HS-27A (cell line): ENCODE measurements at regions not wholly inside any gene's neighbourhood (a gene's known extent, or its start where the extent isn't known, plus 50 kb on each side); places are given as distances from the start of the nearest gene placed in this dataset.
"Not testable (repeated sequence)": the region's sequence is repeated elsewhere in the genome, so short reads cannot be mapped to it uniquely, and the experiment has no call there.

Experiments
- DNase-seq: peaks from one replicate; pipeline ENCODE4 v3.0.0-alpha.2; 2012; ENCODE audit warnings: low read depth, missing footprints

DNA sequence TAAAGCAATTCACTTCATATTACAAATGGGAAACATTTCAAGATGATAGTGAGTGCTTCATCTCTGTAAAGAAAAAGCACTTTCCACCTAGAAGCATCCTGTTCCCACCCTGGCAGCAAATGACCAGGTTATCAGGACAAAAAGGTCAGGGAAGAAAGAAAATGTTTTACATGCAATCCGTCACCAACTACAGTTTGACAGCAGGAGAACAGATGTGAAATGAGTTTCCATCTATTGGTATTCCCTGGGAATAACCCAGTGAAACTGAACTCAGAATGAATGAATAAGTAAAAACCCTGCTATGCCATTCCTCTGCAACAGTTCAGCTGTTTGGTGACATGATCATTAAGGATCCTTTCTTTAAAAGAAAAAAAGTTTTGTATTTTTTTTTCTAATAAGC is 67.6 kb downstream of the HTR1A start:
- DNase-seq = no peak

- DNase-seq = no peak
Measured at GRCh38 chr5:63878788-63879187, 83.5 kb downstream of the HTR1A start.

- no peak for DNase-seq
Measured at GRCh38 chr5:63877961-63878360, 84.3 kb downstream of the HTR1A start.

DNA sequence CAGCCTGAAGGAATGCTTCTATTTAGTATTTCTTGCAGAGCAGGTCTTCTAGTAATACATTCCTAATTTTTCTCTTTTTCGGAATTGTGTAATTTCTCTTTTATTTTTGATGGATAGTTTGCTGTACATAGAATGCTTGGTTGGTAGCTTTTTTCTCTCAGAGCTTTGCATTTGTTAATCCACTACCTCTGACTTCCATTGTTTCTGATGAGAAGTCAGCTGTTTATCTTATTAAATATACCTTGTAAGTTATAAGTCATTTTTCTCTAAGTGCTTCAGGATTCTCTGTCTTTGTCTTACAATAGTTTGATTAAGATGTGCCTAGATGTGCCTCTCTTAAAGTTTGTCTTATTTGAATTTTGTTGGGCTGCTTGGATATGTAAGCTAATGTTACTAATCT is 101.9 kb downstream of the HTR1A start:
- no peak for DNase-seq

- no peak for DNase-seq
Measured at GRCh38 chr5:63854076-63854475, 108.2 kb downstream of the HTR1A start.

DNA sequence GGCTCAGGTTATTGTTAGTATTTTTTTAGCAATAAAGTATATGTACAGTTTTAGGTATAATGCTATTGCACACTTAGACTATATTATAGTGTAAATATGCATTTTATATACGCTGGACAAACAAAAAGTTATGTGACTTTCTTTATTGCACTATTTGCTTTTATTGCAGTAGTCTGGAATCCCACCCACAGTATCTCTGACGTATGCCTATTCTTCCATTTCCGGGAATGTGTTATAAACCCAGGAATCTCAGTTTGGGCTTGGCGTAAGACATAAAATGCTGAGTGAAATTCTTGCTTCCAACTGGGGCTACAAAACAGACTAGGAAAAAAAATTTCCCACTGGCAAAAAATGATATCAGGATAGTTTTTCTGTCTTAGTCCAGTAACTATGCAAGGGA is 119.1 kb downstream of the HTR1A start:
- DNase-seq = no peak

GRCh38 chr5:63837437-63837836 is 124.8 kb downstream of the HTR1A start:
- no peak for DNase-seq

- no peak for DNase-seq
Measured at GRCh38 chr5:63831381-63831780, 130.9 kb downstream of the HTR1A start.

DNA sequence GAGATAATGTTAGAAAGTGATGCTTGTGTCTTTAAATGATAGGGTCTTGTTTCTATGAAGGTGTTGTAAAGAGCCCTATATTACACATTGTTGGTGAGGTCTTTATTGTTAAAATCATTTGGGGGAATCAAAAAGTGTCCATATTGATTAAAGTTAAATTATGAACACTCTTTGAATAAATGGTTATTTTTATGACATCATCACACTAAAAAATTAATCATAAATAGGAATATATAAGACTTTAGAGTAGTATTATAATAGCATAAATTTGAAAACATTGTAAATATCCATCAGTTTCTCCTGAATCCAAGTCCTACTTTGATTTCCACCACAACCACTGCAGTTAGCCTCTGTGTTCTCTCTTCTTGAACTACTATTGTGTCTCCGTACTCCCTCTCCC is 136.3 kb downstream of the HTR1A start:
- DNase-seq = no peak

GRCh38 chr5:63823583-63823982 is 138.7 kb downstream of the HTR1A start:
- no peak for DNase-seq

DNA sequence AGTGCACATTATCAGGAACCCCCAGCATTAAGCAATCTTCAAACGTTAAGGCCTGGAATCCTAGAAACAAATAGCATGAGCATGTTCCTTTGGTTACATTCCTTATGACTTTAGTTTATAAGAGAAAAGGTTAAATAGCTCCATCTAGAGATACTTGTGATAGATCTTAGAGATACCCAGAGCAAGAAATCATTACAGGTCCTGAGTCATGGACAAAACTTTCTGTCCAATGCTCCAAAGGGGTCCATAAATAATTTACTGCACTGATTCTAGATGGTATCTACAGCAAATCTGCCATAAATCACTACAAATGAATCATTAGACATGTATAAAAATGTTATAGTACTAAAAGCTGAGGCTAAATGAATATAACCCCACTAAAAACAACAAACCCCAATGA is 139.6 kb downstream of the HTR1A start:
- DNase-seq = no peak

DNA sequence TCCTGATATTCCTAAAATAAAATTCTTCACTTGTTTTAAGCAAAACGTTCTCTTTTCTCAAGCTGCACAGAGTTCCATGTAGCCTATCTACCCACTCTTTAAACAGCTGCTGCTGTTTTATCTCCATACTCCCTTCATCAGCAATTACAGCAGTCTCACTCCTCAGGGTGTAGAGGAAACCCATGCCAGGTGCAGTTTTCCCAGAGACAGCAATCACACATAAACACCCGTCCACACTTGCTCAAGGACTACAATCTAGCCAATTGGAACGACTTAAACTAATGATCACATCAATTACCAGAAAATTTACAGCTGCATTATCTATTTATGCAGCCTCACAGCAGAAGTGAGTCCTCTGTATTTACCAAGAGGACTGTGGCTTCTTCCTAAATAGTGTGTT is 141.7 kb downstream of the HTR1A start:
- no peak for DNase-seq

DNA sequence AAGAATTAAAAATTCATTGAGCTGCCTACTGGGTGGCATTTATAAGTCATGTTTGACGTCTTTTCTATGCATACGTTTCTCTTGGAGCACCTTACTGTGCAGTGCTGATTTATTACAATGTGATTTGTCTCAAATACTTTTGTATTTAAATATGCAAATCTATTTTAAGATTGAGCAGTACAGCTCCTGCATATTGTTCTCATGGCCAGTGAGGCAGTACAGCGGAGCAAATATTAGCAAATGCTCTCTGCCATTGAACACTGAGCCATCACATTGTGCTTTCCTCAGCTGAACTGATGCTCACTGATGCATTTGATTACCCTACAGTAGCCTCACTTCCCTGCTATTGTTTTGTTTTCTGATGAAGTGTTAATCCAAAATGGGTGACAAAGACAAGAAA is 149.6 kb downstream of the HTR1A start:
- no peak for DNase-seq

- no peak for DNase-seq
Measured at GRCh38 chr5:63811961-63812360, 150.3 kb downstream of the HTR1A start.

- DNase-seq = no peak
Measured at GRCh38 chr5:63811286-63811685, 151.0 kb downstream of the HTR1A start.

GRCh38 chr5:63805151-63805550 is 157.1 kb downstream of the HTR1A start:
- DNase-seq = no peak

GRCh38 chr5:63803165-63803564 is 159.1 kb downstream of the HTR1A start:
- no peak for DNase-seq

- no peak for DNase-seq
Measured at GRCh38 chr5:63794979-63795378, 167.3 kb downstream of the HTR1A start.

DNA sequence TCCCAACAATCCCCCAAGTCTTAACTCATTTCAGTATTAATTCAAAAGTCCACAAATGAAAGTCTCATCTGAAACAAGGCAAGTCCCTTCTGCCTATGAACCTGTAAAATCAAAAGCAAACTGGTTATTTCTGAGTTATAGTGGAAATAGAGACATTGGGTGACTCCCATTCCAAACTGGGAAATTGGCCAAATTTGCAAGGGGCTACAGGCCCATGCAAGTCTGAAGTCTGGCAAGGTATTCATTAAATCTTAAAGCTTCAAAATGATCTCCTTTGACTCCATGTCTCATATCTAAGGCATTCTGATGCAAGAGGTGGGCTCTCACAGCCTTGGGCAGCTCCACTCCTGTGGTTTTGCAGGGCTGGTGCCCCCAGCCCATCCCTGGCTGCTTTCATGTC is 167.9 kb downstream of the HTR1A start:
- DNase-seq = no peak

- DNase-seq = no peak
Measured at GRCh38 chr5:63774939-63775338, 187.3 kb downstream of the HTR1A start.

- no peak for DNase-seq
Measured at GRCh38 chr5:63768221-63768620, 194.0 kb downstream of the HTR1A start.

GRCh38 chr5:63760965-63761364 is 201.3 kb downstream of the HTR1A start:
- DNase-seq = no peak

DNA sequence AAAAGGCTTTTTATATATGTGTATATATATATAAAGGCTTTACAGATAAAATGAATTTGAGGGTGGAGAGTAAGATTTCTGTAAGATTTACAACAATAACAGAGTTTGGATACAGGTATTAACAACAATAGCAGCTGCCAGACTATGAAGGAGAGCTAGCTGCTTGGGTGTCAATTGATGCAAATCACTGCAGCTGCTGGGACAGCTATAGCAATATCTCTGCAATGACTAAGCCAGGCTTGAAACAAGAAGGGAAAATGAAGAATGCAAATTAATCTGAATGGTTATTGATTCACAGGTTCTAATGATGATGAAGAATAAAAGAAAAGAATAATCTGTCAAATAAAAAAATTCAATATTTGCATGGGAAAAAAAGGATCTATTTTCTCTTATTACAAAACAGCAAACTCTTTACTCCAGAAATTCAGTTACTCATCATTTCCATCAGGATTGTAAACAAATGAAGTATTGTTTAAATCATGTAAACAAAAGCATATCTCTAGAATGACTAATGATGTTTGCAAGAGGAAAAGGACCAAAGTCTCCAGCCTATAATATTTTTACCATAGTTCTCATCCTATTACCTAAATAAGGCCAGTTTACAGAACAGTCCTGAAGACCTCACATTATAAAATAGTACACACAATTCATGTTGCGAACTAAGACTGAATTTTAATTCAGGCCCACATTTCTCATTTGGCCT is 219.0 kb downstream of the HTR1A start:
- no peak for DNase-seq

GRCh38 chr5:63732880-63733279 is 229.4 kb downstream of the HTR1A start:
- not testable (repeated sequence) for DNase-seq

DNA sequence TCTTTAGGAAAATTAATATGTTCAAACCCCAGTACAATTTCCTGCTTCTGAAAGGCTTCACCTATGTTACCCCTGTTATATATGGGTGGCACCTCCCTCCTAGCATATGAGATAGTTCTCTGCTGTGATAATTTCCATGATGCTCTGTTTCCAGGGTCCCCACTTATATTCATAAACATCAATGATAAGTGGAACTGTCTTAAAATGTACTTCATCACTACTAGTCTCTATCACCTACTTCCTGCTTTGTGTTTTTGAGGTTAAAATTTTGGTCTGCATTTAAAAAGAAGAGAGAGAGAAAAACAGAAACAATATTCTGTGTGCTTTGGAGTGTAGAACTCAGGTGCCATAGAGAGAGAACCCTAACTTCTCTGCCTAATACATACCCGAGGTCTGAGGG is 234.7 kb downstream of the HTR1A start:
- DNase-seq = no peak
